H54 (cell line): ENCODE measurements at regions not wholly inside any gene's neighbourhood (a gene's known extent, or its start where the extent isn't known, plus 50 kb on each side); places are given as distances from the start of the nearest gene placed in this dataset.
"Not testable (repeated sequence)": the region's sequence is repeated elsewhere in the genome, so short reads cannot be mapped to it uniquely, and the experiment has no call there.

ENCODE experiments used
- DNase-seq: peaks from one replicate; pipeline ENCODE4 v3.0.0; 2011; ENCODE audit warnings: low spot score, mixed read lengths; ENCODE audit not compliant: insufficient read length
- FAIRE-seq: peaks from 3 replicates; lab custom pipeline; 2011; peaks lifted over from hg19 to GRCh38; lab: Jason Lieb, UNC
- POLR2A ChIP-seq: IDR thresholded peaks from 2 replicates; pipeline ENCODE4 v1.6.1; 2011; ENCODE audit warnings: low read depth, mild to moderate bottlenecking, low read length

GRCh38 chr1:95752515-95753381 lies 518.7 kb downstream of the RWDD3 start:
- TF ChIP-seq POLR2A = no peak
- no peak for FAIRE-seq

GRCh38 chr1:95753382-95754016 lies 519.5 kb downstream of the RWDD3 start:
- FAIRE-seq = no peak
- DNase-seq = no peak
- TF ChIP-seq POLR2A = no peak

More at GRCh38 chr1:95752515-95753381, 518.7 kb downstream of the RWDD3 start:
- no peak for DNase-seq

- FAIRE-seq (no peak), DNase-seq (no peak)
- TF ChIP-seq POLR2A = no peak
These were observed 520.4 kb downstream of the RWDD3 start for GRCh38 chr1:95754412-95754811.

- FAIRE-seq = no peak
- TF ChIP-seq POLR2A = no peak
These were observed 532.0 kb downstream of the RWDD3 start for GRCh38 chr1:95766036-95766435.

GRCh38 chr1:95770581-95770980 lies 536.6 kb downstream of the RWDD3 start:
- FAIRE-seq = no peak

More at GRCh38 chr1:95766036-95766435, 532.0 kb downstream of the RWDD3 start:
- DNase-seq = no peak

GRCh38 chr1:95778217-95778616 lies 544.2 kb downstream of the RWDD3 start:
- no peak for FAIRE-seq
- no peak for DNase-seq
- TF ChIP-seq POLR2A = no peak

More at GRCh38 chr1:95770581-95770980, 536.6 kb downstream of the RWDD3 start:
- TF ChIP-seq POLR2A = no peak
- no peak for DNase-seq

GRCh38 chr1:95780836-95781235 lies 546.8 kb downstream of the RWDD3 start:
- DNase-seq = no peak
- no peak for FAIRE-seq
- no peak for TF ChIP-seq POLR2A

- no peak for TF ChIP-seq POLR2A
- no peak for FAIRE-seq
- no peak for DNase-seq
These were observed 556.1 kb downstream of the RWDD3 start for GRCh38 chr1:95790136-95790535.

- TF ChIP-seq POLR2A = no peak
- DNase-seq (no peak), FAIRE-seq (no peak)
These were observed 559.9 kb downstream of the RWDD3 start for GRCh38 chr1:95793893-95794292.

- not testable (repeated sequence) for DNase-seq, FAIRE-seq
These were observed 563.8 kb downstream of the RWDD3 start for GRCh38 chr1:95797761-95798160.

GRCh38 chr1:95806171-95806570 lies 572.2 kb downstream of the RWDD3 start:
- no peak for TF ChIP-seq POLR2A
- FAIRE-seq = no peak
- no peak for DNase-seq

- DNase-seq (no peak), FAIRE-seq (no peak)
- TF ChIP-seq POLR2A = no peak
These were observed 575.4 kb downstream of the RWDD3 start for GRCh38 chr1:95809391-95809790.

GRCh38 chr1:95815511-95815910 lies 581.5 kb downstream of the RWDD3 start:
- TF ChIP-seq POLR2A = no peak
- FAIRE-seq = no peak
- no peak for DNase-seq

- FAIRE-seq (no peak), DNase-seq (no peak)
- no peak for TF ChIP-seq POLR2A
These were observed 595.5 kb downstream of the RWDD3 start for GRCh38 chr1:95829556-95829955.
